HG03558 (cell line): ENCODE measurements at regions not wholly inside any gene's neighbourhood (a gene's known extent, or its start where the extent isn't known, plus 50 kb on each side); places are given as distances from the start of the nearest gene placed in this dataset.
"Not testable (repeated sequence)": the region's sequence is repeated elsewhere in the genome, so short reads cannot be mapped to it uniquely, and the experiment has no call there.

ENCODE experiments used
- ATAC-seq: cut with Tn5 transposase; IDR thresholded peaks from one replicate; pipeline ENCODE4 v1.9.1; 2021; ENCODE audit warnings: moderate number of reproducible peaks; ENCODE audit not compliant: unreplicated experiment; ENCODE audit errors: extremely low read depth

DNA sequence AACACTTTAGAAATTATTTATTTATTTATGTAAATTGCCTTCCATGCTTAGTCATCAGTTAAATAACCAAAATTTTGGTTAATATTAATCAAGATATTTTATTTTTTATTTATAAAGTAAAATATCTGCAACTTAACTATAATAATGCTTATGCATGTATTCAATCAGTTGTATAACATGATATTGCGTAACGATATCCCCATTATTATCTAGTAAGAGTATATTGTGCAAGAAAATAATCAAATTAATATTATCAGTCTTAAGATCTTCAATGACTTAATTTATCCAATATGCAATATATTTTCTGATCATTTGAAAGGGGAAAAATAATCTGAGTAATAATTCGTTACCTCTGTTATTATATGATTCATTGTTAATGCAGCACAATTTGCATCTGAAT lies 596.7 kb downstream of the GABRG1 start:
- no peak for ATAC-seq

DNA sequence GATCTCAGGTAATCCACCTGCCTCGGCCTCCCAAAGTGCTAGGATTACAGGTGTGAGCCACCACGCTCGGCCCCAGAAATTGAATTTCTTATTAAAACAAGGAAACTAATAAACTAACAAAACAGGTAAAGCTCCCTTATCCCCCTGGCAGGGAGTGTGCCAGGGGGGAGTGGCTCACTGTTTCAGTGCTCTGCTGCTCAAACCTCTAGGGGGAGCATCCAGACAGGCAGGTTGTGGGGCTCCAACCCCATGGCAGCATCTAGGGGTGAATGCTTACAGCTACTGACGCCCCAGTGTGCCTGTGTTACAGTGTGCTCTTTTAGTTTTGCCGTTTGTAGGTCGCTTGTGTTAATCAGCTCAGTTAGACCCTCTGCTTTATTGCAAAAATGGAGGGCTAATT lies 605.0 kb downstream of the GABRG1 start:
- ATAC-seq = no peak

DNA sequence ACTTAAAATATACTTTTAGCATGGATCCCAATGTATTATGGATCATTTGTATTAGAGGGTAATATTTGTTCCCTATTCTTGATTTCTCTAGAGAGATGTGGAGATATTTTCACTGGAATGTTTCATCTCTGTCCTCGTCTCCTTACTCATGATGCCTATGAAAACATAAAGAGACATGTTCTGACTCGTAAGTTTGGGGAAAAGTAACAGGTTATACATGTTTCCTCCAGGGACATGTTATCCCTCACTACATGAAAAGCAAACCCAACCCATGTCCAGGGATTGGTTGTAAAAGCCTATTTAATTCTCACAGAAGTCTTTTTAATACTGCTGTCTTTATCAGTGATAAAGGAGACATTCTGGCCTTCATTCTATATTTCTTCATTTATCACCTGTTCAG lies 621.4 kb downstream of the GABRG1 start:
- no peak for ATAC-seq

DNA sequence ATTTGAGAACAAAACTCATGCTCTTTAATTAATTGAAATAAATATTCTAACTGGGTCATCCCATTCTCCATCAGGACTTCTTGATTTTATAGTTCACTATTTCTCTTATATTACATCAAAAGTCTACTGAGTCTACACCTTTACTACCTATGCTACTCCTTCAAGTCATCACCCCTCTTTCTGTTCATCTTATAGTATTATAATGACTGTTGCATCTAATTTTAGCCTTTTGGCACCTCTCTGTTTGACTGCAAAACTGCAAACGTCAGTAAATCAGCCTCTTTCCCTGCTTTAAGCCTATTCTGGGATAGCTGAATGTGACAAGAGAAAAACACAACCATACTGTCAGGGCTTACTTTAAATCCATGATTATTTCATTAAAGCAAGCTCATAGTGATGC lies 639.1 kb downstream of the GABRG1 start:
- no peak for ATAC-seq

DNA sequence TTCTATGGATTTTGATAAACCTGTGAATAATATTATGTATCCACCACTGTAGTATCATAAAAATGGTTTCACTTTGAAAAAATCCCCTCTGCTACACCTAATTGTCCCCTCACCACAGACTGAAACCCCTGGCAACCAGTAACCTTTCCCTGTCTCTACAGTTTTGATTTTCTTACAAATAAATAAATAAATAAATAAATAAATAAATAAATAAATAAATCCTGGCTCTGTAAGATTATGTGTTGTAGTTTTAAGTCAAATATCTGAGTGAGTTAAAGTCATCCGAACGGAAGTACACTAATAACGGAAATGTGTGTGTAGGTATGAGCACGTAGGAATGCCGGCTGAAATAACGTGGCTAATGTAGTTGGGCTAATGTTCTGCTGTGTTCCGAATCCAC lies 641.5 kb downstream of the GABRG1 start:
- ATAC-seq = no peak

DNA sequence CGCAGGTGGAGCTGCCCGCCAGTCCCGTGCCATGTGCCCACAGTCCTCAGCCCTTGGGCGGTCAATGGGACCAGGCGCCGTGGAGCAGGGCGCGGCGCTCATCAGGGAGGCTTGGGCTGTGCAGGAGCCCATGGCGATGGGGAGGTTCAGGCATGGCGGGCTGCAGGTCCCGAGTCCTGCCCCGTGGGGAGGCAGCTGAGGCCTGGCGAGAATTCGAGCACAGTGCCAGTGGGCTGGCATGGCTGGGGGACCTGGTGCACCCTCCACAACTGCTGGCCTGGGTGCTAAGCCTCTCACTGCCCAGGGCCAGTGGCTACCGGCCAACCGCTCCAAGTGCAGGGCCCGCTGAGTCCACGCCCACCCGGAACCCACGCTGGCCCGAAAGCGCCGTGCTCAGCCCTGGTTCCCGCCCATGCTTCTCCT lies 646.5 kb downstream of the GABRG1 start:
- no peak for ATAC-seq

DNA sequence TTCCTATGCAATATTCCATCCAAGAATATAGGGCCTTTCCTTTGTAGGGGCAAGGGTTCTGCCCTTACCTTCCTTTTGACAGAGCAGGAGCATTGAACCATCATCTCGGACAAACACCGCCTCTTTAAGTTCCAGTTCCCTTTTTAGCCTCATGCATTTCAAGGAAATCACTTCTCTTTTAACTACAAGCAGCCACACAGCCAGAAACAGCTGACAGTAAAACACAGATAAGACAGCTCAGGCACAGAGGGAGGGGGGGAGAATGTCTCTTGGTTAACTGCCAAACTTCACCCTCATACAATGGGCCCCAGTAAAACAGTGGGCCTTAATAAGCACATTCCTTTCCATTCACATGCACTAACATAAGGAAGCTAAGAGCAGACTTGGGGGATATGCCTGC lies 648.3 kb downstream of the GABRG1 start:
- ATAC-seq = no peak

DNA sequence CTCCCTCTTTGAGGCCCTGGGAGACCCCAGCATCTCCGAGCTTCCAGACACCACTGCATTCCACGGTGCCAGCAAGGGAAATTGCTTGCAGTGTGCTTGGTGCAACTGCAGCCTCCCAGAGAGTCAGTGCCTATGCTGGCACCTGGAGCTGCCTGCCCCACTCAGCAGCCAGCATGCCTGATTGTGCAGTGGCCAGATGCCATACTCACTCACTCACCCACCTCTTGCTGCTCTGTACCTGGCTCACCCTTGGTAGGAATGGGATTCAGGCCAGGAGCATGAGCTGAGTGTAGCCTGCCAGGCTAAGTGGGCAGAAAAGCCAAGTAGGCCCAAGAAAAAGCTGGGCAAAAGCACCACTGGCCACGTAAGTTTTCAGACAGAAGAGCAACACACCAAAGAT lies 651.4 kb downstream of the GABRG1 start:
- ATAC-seq = no peak

DNA sequence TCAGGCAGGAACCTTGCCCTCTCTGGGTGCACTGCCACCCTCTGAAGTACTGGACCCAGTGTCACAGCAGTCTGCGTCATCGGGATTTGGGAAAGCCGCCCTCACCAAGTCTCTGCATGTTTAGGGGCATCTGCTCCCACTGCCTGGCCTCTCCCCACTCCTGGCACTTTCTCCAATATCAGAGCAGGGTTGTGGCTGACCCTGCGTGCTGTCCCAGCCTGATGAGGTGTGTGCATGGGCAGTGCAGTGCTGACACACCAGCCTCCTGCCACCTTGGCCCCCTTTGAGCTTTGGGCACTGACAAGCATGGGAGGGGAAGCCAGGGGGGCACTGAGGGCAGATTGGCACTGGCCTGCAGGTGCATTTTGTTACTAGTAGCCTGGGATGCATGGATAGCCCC lies 652.5 kb downstream of the GABRG1 start:
- ATAC-seq = no peak

DNA sequence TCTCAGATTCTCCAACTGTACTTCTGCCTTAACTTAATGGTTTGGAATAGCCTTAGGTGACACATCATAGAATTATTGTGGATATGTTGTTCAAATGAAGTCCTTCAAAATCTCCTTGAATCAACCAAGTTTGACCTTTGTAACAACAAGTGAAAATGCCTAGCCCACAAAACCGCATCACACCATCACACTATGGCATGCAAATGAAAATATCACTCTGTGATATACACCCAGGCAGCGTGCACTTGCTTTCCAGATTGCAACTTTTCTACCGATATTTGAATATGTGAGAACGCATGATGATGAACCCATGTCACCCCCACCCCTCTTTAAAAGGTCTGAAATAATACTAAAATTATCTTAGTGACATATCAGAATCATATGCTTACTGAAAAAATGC lies 656.7 kb downstream of the GABRG1 start:
- ATAC-seq = no peak

DNA sequence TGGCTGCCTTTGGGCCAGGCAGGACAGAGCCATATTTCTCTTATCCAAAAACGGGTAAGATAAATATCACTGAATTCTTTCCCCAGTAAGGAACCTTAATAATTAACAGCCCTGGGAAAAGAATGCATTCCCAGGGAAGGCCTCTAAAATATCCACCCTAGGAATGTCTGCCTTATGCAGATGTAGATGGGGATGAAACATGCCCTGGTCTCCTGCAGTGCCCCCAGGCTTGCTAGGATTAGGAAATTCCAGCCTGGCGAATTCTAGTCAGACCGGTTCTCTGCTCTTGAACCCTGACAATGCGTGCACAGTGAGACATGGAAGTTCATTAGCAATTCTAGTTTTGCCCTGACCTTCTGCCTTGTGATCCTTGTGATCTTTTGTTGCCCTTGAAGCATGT lies 663.7 kb downstream of the GABRG1 start:
- not testable (repeated sequence) for ATAC-seq

DNA sequence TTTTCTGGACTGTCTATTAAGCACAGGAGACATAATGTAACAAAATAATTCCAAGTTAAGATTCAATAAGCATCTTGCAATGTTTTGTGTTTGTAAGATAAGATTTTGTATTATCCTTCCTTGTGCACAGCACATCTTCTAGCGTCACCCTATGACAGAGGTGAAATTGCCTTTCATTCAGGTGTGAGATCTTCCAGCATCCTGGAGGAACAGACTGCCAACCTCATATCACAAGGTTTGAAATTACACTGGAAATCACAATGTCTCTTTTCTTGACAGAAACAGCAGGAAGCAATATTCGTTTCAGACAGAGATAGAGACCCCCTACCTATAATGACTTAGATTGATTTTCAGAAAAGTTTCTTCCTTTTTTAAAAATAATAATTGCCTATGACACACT lies 668.6 kb downstream of the GABRG1 start:
- ATAC-seq = no peak

DNA sequence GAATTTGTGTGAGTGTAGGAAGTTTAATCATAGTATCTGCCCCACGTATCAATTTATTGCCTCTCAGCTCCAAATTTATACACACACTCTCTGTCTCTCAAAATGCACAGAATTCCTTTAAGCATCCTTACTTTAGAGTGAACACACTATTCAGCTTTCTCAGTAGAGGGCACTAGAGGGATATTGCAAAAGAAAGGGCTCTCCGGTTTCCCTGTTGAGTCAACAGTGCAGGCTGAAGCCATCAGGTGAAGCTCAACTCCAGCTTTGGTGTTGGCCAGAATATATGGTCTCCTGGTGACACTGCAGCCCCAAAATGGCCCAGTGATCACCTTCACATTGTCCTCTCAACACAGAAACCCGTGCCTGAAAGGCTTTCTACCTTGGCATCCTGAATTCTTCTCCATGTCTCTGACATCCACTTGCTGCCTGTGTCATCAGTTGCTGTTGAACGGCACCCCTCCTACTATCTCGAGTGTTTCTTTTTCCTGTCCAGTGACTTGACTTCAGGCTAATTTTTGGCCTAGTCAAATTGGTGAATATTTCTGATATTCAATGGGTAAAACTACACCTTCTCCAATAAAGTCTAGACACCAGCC lies 670.5 kb downstream of the GABRG1 start:
- no peak for ATAC-seq

DNA sequence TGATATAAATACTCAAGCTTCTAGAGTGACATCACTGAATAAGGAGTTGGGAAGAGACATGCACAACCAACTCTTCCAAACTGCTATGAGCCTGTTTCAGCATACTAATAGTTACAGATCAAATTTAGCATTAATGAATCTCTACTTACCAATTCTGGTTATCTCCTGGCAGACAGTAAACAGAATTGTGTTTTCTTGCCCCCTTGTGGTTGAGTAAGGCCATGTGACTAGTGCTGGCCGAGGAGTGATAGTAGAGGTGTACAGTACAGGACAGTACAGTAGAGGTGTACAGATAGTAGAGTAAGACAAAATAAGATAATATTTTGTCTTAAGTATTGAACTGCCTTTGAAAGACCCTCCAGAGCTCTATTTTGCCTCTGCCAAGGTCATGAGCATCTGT lies 681.4 kb downstream of the GABRG1 start:
- ATAC-seq = no peak

DNA sequence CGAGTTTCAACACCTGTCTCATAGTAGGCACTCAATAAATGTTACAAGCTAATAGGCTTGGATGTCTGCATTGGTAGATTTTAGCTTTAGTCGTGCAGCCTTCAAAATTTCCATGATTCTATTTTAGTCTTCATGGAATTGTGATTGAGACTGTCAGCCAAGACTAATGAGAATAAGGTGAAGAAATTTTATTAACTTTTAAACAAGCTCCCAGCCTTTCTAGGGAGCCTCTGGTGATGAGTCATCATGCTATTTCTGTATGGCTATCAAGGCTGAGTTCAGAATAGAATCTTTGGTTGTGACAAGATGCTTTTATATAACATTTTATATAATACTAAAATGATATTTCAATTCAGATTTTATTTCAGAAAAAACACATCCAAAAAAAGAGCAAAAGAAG lies 685.8 kb downstream of the GABRG1 start:
- ATAC-seq = no peak

DNA sequence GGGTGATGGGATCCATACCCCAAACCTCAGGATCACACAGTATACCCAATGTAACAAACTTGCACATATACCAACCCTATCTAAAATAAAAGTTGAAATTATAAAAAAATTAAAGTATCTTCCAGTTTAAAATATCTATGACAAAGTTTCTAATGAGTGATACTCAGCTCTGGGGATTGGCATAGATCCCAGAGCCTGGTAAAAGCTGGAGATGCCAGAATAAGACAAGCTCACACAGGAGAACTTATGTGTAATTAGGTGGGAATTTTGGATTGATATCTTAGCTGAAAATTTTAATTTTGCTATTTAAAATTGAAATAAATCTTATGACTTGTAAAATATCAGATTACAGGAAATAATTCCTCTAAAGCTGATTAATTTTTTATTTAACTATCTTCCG lies 686.5 kb downstream of the GABRG1 start:
- no peak for ATAC-seq

DNA sequence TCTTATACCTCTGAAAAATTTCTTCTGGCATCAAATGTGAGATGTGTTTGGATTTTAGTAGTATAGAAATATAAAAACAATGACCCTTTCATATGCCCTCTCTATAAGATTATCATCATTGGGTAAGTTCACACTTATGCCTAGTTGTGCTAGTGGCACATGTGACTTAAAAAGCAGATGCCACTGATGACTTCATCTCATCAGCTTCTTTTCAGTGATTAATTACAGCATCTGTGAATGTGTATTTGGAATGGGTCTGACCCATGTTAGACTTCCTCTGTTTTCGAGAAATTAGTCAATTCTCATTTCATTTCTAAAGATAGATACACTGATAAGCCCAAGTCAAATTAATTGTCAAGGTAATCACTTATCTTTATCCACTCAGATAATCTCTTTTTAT lies 698.7 kb downstream of the GABRG1 start:
- no peak for ATAC-seq

DNA sequence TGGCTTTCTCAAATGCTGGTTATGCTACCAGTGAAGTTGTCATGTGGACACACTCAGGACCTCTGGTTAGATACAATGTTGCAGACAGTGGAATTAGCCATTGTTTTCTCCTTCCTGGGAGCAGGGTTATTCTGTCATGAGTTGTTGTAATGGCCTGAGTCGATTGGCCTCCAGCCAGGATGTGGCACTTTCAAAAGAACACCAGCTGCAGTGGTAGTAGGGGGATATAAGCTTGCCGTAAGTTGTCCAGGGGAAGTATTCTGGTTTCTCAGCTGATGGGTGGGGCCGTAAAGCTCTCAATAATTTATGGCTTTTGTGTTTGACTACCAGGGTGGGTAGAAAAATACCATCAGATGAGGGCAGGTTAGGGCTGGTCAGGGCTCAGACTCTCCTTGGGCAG lies 697.5 kb upstream of the GNPDA2 start:
- no peak for ATAC-seq

DNA sequence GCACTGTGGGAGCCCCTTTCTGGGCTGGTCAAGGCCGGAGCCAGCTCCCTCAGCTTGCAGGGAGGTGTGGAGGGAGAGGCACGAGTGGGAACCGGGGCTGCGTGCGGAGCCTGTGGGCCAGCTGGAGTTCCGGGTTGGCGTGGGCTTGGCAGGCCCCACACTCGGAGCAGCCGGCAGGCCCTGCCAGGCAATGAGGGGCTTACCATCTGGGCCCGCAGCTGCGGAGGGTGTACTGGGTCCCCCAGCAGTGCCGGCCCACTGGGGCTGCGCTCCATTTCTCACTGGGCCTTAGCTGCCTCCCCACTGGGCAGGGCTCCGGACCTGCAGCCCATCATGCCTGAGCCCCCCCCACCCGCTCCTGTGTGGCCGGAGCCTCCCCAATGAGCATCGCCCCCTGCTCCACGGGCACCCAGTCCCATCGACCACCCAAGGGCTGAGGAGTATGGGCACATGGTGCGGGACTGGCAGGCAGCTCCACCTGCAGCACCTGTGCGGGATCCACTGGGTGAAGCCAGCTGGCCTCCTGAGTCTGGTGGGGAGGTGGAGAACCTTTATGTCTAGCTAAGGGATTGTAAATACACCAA lies 693.8 kb upstream of the GNPDA2 start:
- ATAC-seq = not testable (repeated sequence)

DNA sequence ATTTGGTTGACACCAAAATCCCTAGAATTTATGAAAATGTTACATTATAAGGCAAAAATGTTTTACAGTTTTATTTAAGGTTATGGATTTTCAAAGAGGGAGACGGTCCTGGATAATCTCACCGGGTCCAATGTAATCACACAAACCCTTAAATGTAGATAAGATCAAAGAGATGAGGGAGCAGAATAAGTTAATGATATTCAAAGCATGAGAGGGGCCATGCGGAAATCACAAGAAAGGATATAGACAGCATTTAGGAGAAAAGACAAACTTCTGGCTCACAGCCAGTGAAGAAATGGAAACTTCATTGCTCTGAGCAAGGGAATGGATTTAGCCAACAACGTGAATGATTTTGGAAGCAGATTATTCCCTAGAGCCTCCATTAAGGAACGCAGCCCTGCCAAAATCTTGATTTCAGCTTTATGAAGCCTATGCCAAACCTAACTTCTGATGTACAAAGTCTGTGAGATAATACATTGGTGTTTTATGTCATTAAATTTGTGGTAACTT lies 684.4 kb upstream of the GNPDA2 start:
- no peak for ATAC-seq

DNA sequence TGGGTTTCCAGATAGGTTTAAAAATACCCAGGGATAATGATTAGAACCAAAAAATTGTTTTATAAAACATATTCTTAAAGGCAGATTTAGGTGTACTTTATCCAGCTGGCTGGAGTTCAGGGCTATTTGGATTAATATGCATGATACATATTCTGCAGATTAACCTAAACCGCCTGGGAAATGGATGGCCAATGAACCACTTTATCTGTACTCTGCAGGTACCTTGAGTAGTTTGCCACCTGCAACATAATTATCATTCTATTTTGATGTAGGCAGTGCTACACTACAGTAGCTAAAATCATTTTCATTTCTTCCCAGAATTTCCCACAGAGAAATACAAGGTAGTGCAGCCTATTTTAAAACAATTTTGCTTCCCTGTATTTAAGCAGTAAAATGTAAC lies 683.2 kb upstream of the GNPDA2 start:
- ATAC-seq = no peak

DNA sequence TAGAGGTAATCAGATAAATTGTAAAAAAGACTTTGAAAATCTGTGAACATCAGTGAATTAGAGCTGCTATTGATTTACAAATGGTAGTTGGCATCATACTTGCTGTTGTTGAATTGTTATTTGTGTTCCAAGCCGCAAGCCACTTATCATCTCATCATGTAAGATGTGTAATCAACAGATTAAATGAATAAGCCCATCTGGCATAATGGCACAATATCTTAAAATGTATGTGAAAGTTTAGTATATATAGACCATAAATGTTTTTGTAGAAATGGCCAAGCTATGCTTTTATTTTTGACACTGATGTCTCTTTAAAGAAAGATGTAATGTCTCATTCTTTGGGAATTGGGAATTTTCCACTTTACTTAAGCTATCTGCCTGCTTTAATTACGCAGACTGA lies 682.6 kb upstream of the GNPDA2 start:
- ATAC-seq = no peak
